Lower lobe of right lung (tissue), 2 donors: ENCODE measurements at regions not wholly inside any gene's neighbourhood (a gene's known extent, or its start where the extent isn't known, plus 50 kb on each side); places are given as distances from the start of the nearest gene placed in this dataset.

Source experiments
- ATAC-seq, 2 donors: fragments of 200-7000 bp; cut with Tn5 transposase; one replicate each; pipeline ENCODE4 v1.9.1; 2020 to 2022; ENCODE audit warnings: mild to moderate bottlenecking in 2 of 2, moderate library complexity in 2 of 2
- DNase-seq: peaks from one replicate; pipeline ENCODE4 v3.0.0-alpha.2; 2020
- H3K27ac ChIP-seq: fragments of 200-600 bp; one replicate; pipeline ENCODE4 v1.8.0; 2022
- H3K27me3 ChIP-seq: fragments of 200-600 bp; one replicate; pipeline ENCODE4 v1.8.0; 2022; ENCODE audit warnings: low read depth
- H3K36me3 ChIP-seq: fragments of 200-600 bp; one replicate; pipeline ENCODE4 v1.8.0; 2022; ENCODE audit warnings: mild to moderate bottlenecking
- H3K4me1 ChIP-seq: fragments of 200-600 bp; one replicate; pipeline ENCODE4 v1.8.0; 2022
- H3K4me3 ChIP-seq: fragments of 200-600 bp; one replicate; pipeline ENCODE4 v1.8.0; 2022; ENCODE audit warnings: mild to moderate bottlenecking
- H3K9me3 ChIP-seq: fragments of 200-600 bp; one replicate; pipeline ENCODE4 v1.8.0; 2022
- CTCF ChIP-seq: fragments of 200-600 bp; IDR thresholded peaks from one replicate; pipeline ENCODE4 v1.8.0; 2022; ENCODE audit warnings: antibody characterized with exemption, mild to moderate bottlenecking
- intact Hi-C: fragments of 100-400 bp; cut with DNase I; formaldehyde crosslinking; loops from one replicate; pipeline ENCODE4 v1.11.0; 2022
- donor health status: DM: no; HTN: yes; CAD: no; lungs with severe emphysema.

DNA sequence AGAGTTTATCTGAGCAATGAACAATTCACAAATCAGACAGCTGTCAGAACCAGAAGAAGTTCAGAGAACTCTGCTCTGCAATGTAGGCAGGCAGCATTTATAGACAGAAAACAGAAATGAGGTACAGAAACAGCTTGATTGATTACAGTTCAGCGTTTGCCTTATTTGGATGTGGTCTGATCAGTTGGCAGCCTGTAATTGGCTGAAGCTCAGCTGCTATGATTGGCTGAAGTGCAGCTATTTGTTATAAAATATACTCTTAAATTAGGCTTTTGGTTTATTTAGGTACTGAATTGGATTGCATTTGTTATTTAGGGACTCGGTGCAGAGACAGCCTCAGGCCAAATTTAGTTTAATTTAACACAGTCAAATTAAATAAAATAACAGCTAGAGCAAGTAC is 85.8 kb upstream of the JAZF1 start:
- Histone ChIP-seq H3K9me3 (no peaks in the 10 kb centered on the region), H3K36me3 (no peaks in the 10 kb centered on the region), H3K4me1 (no peaks in the 10 kb centered on the region), H3K4me3 (no peak overlapping the region), H3K27me3 (no peaks in the 10 kb centered on the region), H3K27ac (no peak overlapping the region)
- intact Hi-C loops = no loop called here
- TF ChIP-seq CTCF = no peak
- ATAC-seq = no peak
- DNase-seq = no peak

DNA sequence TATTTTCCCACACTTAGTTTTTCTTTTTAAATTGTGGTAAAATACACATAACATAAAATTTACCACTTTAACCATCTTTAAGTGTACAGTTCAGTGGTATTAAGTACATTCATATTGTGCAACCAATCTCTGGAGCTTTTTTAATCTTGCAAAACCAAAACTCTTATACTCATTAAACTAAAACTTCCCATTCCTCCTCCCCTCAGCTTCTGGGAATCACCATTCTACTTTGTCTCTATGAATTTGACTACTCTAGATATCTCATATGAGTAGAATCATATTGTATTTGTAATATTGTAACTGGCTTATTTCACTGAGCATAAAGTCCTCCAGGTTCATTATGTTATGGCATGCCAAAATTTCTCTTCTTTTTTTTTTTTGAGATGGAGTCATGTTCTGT is 86.4 kb upstream of the JAZF1 start:
- H3K4me1 ChIP-seq = no peaks in the 10 kb centered on the region
- no peak for DNase-seq
- intact Hi-C loops = no loop called here
- TF ChIP-seq CTCF = no peak
- no peak for ATAC-seq
- no peak overlapping the region for H3K4me3 ChIP-seq
- H3K27ac ChIP-seq = no peak overlapping the region
- H3K27me3 ChIP-seq = no peaks in the 10 kb centered on the region
- H3K9me3 ChIP-seq = no peaks in the 10 kb centered on the region
- no peaks in the 10 kb centered on the region for H3K36me3 ChIP-seq

GRCh38 chr7:28269700-28270361 is 89.2 kb upstream of the JAZF1 start:
- ATAC-seq = no peak
- Histone ChIP-seq H3K27ac (no peak overlapping the region), H3K36me3 (no peaks in the 10 kb centered on the region), H3K27me3 (no peaks in the 10 kb centered on the region), H3K4me3 (no peak overlapping the region), H3K4me1 (no peaks in the 10 kb centered on the region), H3K9me3 (no peaks in the 10 kb centered on the region)
- TF ChIP-seq CTCF = no peak
- DNase-seq = no peak
- intact Hi-C loops = no loop called here

DNA sequence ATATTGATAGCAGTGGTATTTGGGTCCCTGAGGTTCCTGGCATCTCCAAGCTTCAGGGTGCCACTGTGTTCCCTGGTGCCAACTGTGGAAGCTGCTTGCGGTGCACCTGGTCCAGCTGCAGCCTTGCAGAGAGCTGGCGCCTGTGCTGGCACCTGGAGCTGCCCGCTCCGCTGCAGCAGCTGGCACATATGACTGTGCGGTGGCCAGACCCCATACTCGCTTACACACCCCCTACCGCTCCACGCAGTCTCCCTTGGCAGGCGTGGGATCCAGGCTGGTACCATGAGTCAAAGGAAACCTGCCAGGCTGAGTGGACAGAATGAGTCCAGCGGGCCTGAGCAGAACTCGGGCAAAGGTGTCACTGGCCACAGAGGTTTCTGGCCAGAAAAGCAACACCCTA is 89.9 kb upstream of the JAZF1 start:
- no peak overlapping the region for H3K27ac ChIP-seq
- TF ChIP-seq CTCF = no peak
- no peaks in the 10 kb centered on the region for H3K27me3 ChIP-seq
- no peak for DNase-seq
- no peaks in the 10 kb centered on the region for H3K4me1 ChIP-seq
- H3K9me3 ChIP-seq = no peaks in the 10 kb centered on the region
- no peak overlapping the region for H3K4me3 ChIP-seq
- H3K36me3 ChIP-seq = no peaks in the 10 kb centered on the region
- no peak for ATAC-seq
- intact Hi-C loops = no loop called here

- H3K36me3 ChIP-seq = no peaks in the 10 kb centered on the region
- H3K4me3 ChIP-seq = no peak overlapping the region
- intact Hi-C loops = no loop called here
- no peaks in the 10 kb centered on the region for H3K4me1 ChIP-seq
- peak; percentile 64 for TF ChIP-seq CTCF
- ATAC-seq (no peak), DNase-seq (peak; percentile 46)
- no peak overlapping the region for H3K27ac ChIP-seq
- no peaks in the 10 kb centered on the region for H3K27me3 ChIP-seq
- no peaks in the 10 kb centered on the region for H3K9me3 ChIP-seq
Measured at GRCh38 chr7:28272461-28272877, 91.9 kb upstream of the JAZF1 start.
